Neural progenitor cell (in vitro differentiated cells): ENCODE measurements at regions not wholly inside any gene's neighbourhood (a gene's known extent, or its start where the extent isn't known, plus 50 kb on each side); places are given as distances from the start of the nearest gene placed in this dataset.

Experiments used
- EZH2 ChIP-seq: fragments of 200-600 bp; sonication (generic); IDR thresholded peaks from 2 replicates; pipeline ENCODE4 v1.6.1; 2017; ENCODE audit warnings: antibody characterized with exemption, mild to moderate bottlenecking, moderate library complexity
- TF ChIP-seq, protein P1 (sequence below): fragments of 200-600 bp; sonication (generic); IDR thresholded peaks from 2 replicates; pipeline ENCODE4 v1.5.1; 2017; ENCODE audit warnings: antibody characterized with exemption, mild to moderate bottlenecking

DNA sequence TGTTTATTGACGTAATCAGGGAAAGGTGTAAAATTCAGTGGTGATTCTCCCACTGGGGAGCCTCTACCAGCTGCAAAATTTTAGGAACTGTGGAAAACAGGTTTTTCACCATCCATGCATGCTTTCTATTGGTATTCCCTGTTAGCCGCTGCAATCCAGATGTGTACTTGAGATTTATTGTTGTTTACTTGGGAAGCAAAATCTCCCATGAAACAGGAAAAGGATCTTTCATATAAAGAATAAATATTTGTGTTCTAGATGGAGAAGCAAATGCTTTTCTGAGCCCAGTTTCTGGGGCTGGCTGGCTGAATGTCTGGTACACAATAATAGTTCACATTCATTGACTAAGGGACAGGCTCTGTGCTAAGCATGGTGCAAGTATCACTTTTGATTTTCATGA lies 144.6 kb upstream of the RASGRP1 start:
- TF ChIP-seq, protein P1, sequence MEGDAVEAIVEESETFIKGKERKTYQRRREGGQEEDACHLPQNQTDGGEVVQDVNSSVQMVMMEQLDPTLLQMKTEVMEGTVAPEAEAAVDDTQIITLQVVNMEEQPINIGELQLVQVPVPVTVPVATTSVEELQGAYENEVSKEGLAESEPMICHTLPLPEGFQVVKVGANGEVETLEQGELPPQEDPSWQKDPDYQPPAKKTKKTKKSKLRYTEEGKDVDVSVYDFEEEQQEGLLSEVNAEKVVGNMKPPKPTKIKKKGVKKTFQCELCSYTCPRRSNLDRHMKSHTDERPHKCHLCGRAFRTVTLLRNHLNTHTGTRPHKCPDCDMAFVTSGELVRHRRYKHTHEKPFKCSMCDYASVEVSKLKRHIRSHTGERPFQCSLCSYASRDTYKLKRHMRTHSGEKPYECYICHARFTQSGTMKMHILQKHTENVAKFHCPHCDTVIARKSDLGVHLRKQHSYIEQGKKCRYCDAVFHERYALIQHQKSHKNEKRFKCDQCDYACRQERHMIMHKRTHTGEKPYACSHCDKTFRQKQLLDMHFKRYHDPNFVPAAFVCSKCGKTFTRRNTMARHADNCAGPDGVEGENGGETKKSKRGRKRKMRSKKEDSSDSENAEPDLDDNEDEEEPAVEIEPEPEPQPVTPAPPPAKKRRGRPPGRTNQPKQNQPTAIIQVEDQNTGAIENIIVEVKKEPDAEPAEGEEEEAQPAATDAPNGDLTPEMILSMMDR = no peak
- TF ChIP-seq EZH2 = no peak
